ENCODE measurements at regions not wholly inside any gene's neighbourhood (a gene's known extent, or its start where the extent isn't known, plus 50 kb on each side); places are given as distances from the start of the nearest gene placed in this dataset.

- Histone ChIP-seq H3K27me3 (ENCODE audit: insufficient read depth, poor library complexity, severe bottlenecking) (no peaks in the 10 kb centered on the region), H3K27ac (replicated peaks) (no peak overlapping the region), H3K4me3 (replicated peaks; ENCODE audit: insufficient read depth, low read length) (no peak overlapping the region)
- TF ChIP-seq REST (IDR thresholded peaks at IDR 0.05; ENCODE audit: insufficient replicate concordance, low read depth) (no peak), SPI1 (IDR thresholded peaks at IDR 0.05; ENCODE audit: borderline replicate concordance, low read depth) (no peak), GABPA (IDR thresholded peaks at IDR 0.05; ENCODE audit: low read depth) (no peak), CTCF (IDR thresholded peaks at IDR 0.05; ENCODE audit: insufficient read depth, low read length) (no peak), POLR2AphosphoS5 (IDR thresholded peaks at IDR 0.05; ENCODE audit: low read depth) (no peak)
- no peak for DNase-seq (ENCODE audit: low read depth in 1 of 2, low spot score in 1 of 2)
Measured at GRCh38 chr2:59440491-59440890, 1113.0 kb downstream of the BCL11A start.

GRCh38 chr2:59435635-59436034 lies 1117.8 kb downstream of the BCL11A start:
- no peak for TF ChIP-seq GABPA (IDR thresholded peaks at IDR 0.05; ENCODE audit: low read depth)
- no peak for TF ChIP-seq SPI1 (IDR thresholded peaks at IDR 0.05; ENCODE audit: borderline replicate concordance, low read depth)
- TF ChIP-seq POLR2AphosphoS5 (IDR thresholded peaks at IDR 0.05; ENCODE audit: low read depth): no peak
- no peak for TF ChIP-seq REST (IDR thresholded peaks at IDR 0.05; ENCODE audit: insufficient replicate concordance, low read depth)
- TF ChIP-seq CTCF (IDR thresholded peaks at IDR 0.05; ENCODE audit: insufficient read depth, low read length): no peak

GRCh38 chr2:59428940-59429339 lies 1124.5 kb downstream of the BCL11A start:
- H3K4me3 ChIP-seq (replicated peaks; ENCODE audit: insufficient read depth, low read length): no peak overlapping the region
- DNase-seq (ENCODE audit: low read depth in 1 of 2, low spot score in 1 of 2): no peak
- H3K27me3 ChIP-seq (ENCODE audit: insufficient read depth, poor library complexity, severe bottlenecking): no peaks in the 10 kb centered on the region
- no peak overlapping the region for H3K27ac ChIP-seq (replicated peaks)
- TF ChIP-seq SPI1 (IDR thresholded peaks at IDR 0.05; ENCODE audit: borderline replicate concordance, low read depth) (no peak), CTCF (IDR thresholded peaks at IDR 0.05; ENCODE audit: insufficient read depth, low read length) (no peak), GABPA (IDR thresholded peaks at IDR 0.05; ENCODE audit: low read depth) (no peak), REST (IDR thresholded peaks at IDR 0.05; ENCODE audit: insufficient replicate concordance, low read depth) (no peak), POLR2AphosphoS5 (IDR thresholded peaks at IDR 0.05; ENCODE audit: low read depth) (no peak)

More at GRCh38 chr2:59435635-59436034, 1117.8 kb downstream of the BCL11A start:
- H3K4me3 ChIP-seq (replicated peaks; ENCODE audit: insufficient read depth, low read length): no peak overlapping the region
- no peak for DNase-seq (ENCODE audit: low read depth in 1 of 2, low spot score in 1 of 2)
- no peak overlapping the region for H3K27ac ChIP-seq (replicated peaks)
- H3K27me3 ChIP-seq (ENCODE audit: insufficient read depth, poor library complexity, severe bottlenecking): no peaks in the 10 kb centered on the region

Data from HL-60 (cell line).